Endothelial cell of umbilical vein (primary cell): ENCODE measurements at regions not wholly inside any gene's neighbourhood (a gene's known extent, or its start where the extent isn't known, plus 50 kb on each side); places are given as distances from the start of the nearest gene placed in this dataset.
A peak's percentile ranks its signal among the peaks of the same experiment; 100 is the strongest.

Experiments used
- CTCF ChIP-seq, 2 donors: IDR thresholded peaks; 1 replicate in 1 of 2; 2 replicates in 1 of 2; pipeline ENCODE4 v1.5.1; 2011; ENCODE audit warnings: low read length in 2 of 2, mild to moderate bottlenecking in 2 of 2, moderate library complexity in 2 of 2, control low read depth in 1 of 2, inconsistent platforms in 1 of 2, low read depth in 1 of 2; ENCODE audit not compliant: insufficient read depth in 1 of 2; ENCODE audit errors: extremely low read depth in 1 of 2
- EZH2 ChIP-seq: IDR thresholded peaks from 2 replicates; pipeline ENCODE4 v1.6.1; 2012; ENCODE audit warnings: borderline replicate concordance, low read depth, mild to moderate bottlenecking, moderate library complexity, low read length, inconsistent platforms; ENCODE audit not compliant: severe bottlenecking
- FOS ChIP-seq: IDR thresholded peaks from 2 replicates; pipeline ENCODE4 v1.6.1; 2011; ENCODE audit warnings: mild to moderate bottlenecking, low read length, moderate library complexity, borderline replicate concordance; ENCODE audit not compliant: insufficient read depth
- GATA2 ChIP-seq: IDR thresholded peaks from 2 replicates; pipeline ENCODE4 v1.7.0; 2011; ENCODE audit warnings: low read depth, mild to moderate bottlenecking, moderate library complexity, mixed read lengths, low read length; ENCODE audit not compliant: insufficient read length, insufficient read depth
- JUN ChIP-seq: IDR thresholded peaks from 2 replicates; pipeline ENCODE4 v1.6.1; 2011; ENCODE audit warnings: borderline replicate concordance, low read depth; ENCODE audit not compliant: insufficient read length, insufficient read depth
- MYC ChIP-seq: IDR thresholded peaks from one replicate; pipeline ENCODE4 v1.6.1; 2011; ENCODE audit warnings: mild to moderate bottlenecking, low read depth, low read length
- POLR2A ChIP-seq: IDR thresholded peaks from 2 replicates; pipeline ENCODE4 v1.6.1; 2012; ENCODE audit warnings: low read depth, mild to moderate bottlenecking, control low read depth, low read length
- POLR2AphosphoS5 ChIP-seq: IDR thresholded peaks from 2 replicates; pipeline ENCODE4 v1.6.1; 2012; ENCODE audit warnings: low read depth, mild to moderate bottlenecking, control low read depth, low read length, moderate library complexity; ENCODE audit not compliant: insufficient read depth
- TF ChIP-seq, protein P1 (sequence below): IDR thresholded peaks from 2 replicates; pipeline ENCODE4 v1.6.1; 2011; ENCODE audit not compliant: insufficient read depth, insufficient read length

DNA sequence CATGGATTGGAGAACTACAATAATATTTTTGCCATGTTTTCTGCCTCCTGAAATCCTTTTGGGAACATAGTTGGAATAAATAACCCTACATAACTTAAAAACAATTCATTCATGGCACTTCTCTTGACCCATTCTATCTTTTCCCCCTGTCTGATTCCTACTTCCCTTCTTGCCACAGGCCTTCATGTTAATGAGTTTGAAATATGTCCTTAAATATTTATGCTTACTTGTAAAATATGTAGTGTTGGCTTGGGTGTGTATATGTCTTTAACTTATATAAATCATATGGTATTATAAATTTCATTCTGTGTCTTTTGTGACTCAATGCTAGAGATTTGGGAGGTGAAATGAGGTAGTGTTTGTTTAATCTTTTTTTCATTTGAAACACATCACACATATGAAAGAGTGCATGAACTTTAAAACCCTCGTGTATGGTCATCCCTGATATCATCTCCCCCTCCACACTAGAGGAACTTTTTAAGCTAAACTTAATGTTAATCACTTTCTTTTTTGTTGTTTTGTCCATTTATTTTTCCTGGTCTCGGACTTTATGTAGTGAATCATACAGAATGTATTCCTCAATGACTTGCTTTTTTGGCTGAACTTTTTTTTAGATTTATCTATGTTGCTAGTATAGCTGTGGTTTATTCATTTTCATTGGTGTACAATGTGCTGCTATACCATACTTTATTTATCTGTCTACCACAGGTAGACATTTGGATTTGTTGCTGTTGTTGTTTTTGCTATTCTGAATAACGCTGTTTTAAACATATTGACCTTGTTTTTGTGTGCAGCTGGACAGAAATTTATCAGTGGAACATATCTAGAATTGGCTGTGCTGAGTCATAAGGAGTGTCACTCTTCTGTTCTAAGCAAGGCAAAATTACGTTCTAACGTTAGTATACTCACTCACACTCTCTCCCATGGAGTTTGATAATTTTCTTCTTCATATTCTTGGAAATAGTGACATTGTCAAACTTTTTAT lies 441.6 kb downstream of the PLPP3 start:
- no peak for TF ChIP-seq POLR2AphosphoS5
- no peak for TF ChIP-seq CTCF (IDR thresholded peaks at IDR 0.05; ENCODE audit: extremely low read depth in 1 of 2, insufficient read depth in 1 of 2, low read depth in 1 of 2, low read length in 2 of 2)
- TF ChIP-seq POLR2A = no peak
- TF ChIP-seq, protein P1, sequence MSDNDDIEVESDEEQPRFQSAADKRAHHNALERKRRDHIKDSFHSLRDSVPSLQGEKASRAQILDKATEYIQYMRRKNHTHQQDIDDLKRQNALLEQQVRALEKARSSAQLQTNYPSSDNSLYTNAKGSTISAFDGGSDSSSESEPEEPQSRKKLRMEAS = no peak
- peak; percentile 60 for TF ChIP-seq JUN
- peak; percentile 89 for TF ChIP-seq GATA2
- no peak for TF ChIP-seq EZH2
- TF ChIP-seq MYC = no peak
- TF ChIP-seq FOS = peak; percentile 78
